Endothelial cell of umbilical vein (primary cell): ENCODE measurements at regions not wholly inside any gene's neighbourhood (a gene's known extent, or its start where the extent isn't known, plus 50 kb on each side); places are given as distances from the start of the nearest gene placed in this dataset.

ENCODE experiments used
- JUN ChIP-seq: IDR thresholded peaks from 2 replicates; pipeline ENCODE4 v1.6.1; 2011; ENCODE audit warnings: borderline replicate concordance, low read depth; ENCODE audit not compliant: insufficient read length, insufficient read depth
- MAX ChIP-seq: IDR thresholded peaks from 2 replicates; pipeline ENCODE4 v1.6.1; 2011; ENCODE audit not compliant: insufficient read depth, insufficient read length
- POLR2A ChIP-seq: IDR thresholded peaks from 2 replicates; pipeline ENCODE4 v1.6.1; 2012; ENCODE audit warnings: low read depth, mild to moderate bottlenecking, control low read depth, low read length

- no peak for TF ChIP-seq MAX
- no peak for TF ChIP-seq JUN
- no peak for TF ChIP-seq POLR2A
Observed at GRCh38 chr9:85130764-85131163, 461.2 kb downstream of the NTRK2 start.
